ENCODE measurements at regions not wholly inside any gene's neighbourhood (a gene's known extent, or its start where the extent isn't known, plus 50 kb on each side); places are given as distances from the start of the nearest gene placed in this dataset.

DNA sequence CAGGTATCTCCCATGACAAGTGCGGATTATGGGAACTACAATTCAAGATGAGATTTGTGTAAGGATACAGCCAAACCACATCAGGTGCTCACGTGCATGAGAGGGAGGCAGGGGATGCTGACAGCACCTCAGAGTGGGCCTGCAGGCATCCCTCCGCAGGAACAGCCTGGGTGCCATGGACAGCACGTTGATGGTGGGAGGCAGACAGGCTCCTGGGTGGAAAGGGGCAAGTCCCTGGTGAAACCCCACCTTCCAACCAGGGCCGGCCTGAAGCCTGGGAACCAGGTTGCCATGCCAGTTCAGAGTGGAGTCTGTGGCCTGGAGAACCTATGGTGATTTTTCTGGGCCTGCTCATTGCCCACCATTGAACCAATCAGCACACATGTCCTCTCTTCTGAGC is 1469.6 kb downstream of the PCDH7 start:
- Histone ChIP-seq H3K9me3 (ENCODE audit: control insufficient read depth, low read length) (no peaks in the 10 kb centered on the region), H3K36me3 (ENCODE audit: control insufficient read depth, insufficient read depth, low read length) (no peaks in the 10 kb centered on the region), H3K4me3 (ENCODE audit: extremely low read depth, insufficient read depth, low read length, poor library complexity, severe bottlenecking) (no peak overlapping the region), H3K4me1 (ENCODE audit: control insufficient read depth, insufficient read depth, low read length, poor library complexity, severe bottlenecking) (no peaks in the 10 kb centered on the region), H3K27ac (ENCODE audit: low read depth, low read length, severe bottlenecking) (no peak overlapping the region)
- 79 to 94% methylated on average over 2 to 3 of the region's 5 CpGs for WGBS, 2 experiments (ENCODE audit: insufficient coverage in 2 of 2)

DNA sequence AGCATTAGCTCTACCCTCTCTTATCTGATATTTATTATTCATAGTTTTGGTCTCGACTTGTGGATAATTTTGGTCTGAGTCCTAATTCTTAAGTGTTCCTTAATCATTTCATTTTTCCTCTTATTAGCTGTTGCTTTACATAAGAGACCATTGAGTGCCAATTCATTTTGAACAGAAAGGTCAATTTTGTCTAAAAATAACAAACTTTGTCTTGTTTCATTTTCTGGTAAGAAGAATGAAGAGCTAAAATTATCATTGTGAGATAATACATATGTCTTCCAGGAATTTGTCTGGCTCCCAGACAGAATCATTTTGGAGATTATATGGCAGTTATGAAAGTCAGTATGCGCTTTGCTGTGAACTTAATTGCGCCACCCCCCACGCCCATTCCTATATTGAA is 1471.8 kb downstream of the PCDH7 start:
- Histone ChIP-seq H3K4me3 (ENCODE audit: extremely low read depth, insufficient read depth, low read length, poor library complexity, severe bottlenecking) (no peak overlapping the region), H3K9me3 (ENCODE audit: control insufficient read depth, low read length) (no peaks in the 10 kb centered on the region), H3K36me3 (ENCODE audit: control insufficient read depth, insufficient read depth, low read length) (no peaks in the 10 kb centered on the region), H3K27ac (ENCODE audit: low read depth, low read length, severe bottlenecking) (no peak overlapping the region), H3K4me1 (ENCODE audit: control insufficient read depth, insufficient read depth, low read length, poor library complexity, severe bottlenecking) (no peaks in the 10 kb centered on the region)
- no CpG with 5 or more reads among the region's 4 CpGs for WGBS, 2 experiments (ENCODE audit: insufficient coverage in 2 of 2)

DNA sequence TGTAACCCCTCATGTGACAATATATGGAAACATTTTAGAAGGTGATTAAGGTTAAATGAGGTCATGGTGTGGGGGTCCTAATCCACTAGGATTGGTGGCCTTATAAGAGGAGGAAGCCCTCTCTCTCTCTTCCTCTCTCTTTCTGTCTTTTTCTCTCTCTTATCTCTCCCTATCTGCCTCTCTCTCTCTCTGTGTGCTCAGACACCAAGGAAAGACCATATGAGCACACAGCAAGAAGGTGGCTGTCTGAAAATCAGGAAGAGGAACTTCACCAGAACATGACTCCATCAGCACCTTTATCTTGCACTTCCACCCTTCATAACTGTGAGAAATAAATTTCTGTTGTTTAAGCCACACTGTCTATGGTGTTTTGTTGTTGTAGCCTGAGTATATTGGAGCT is 1472.2 kb downstream of the PCDH7 start:
- no peak overlapping the region for H3K27ac ChIP-seq (ENCODE audit: low read depth, low read length, severe bottlenecking)
- no peaks in the 10 kb centered on the region for H3K9me3 ChIP-seq (ENCODE audit: control insufficient read depth, low read length)
- no peaks in the 10 kb centered on the region for H3K4me1 ChIP-seq (ENCODE audit: control insufficient read depth, insufficient read depth, low read length, poor library complexity, severe bottlenecking)
- no peak overlapping the region for H3K4me3 ChIP-seq (ENCODE audit: extremely low read depth, insufficient read depth, low read length, poor library complexity, severe bottlenecking)
- no peaks in the 10 kb centered on the region for H3K36me3 ChIP-seq (ENCODE audit: control insufficient read depth, insufficient read depth, low read length)

DNA sequence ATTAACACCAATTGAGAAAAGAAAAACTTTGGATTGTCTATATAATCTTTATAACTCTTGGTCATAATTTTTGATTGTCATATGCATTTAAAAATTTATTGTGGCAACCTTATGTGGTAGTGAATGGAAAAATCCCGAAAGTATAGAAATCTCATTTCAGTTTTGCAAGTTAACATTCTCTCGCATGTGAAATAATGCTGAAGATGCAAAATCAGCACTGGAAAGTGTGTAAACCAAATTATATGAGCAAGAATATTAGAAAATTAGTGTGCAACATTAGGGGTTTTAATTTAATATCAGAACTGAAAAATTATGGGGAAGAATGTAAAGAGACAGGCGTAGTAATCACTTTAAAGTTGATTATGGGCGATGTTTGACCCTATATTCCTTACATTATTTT is 1472.8 kb downstream of the PCDH7 start:
- no peaks in the 10 kb centered on the region for H3K4me1 ChIP-seq (ENCODE audit: control insufficient read depth, insufficient read depth, low read length, poor library complexity, severe bottlenecking)
- H3K36me3 ChIP-seq (ENCODE audit: control insufficient read depth, insufficient read depth, low read length) = no peaks in the 10 kb centered on the region
- 90% methylated on average over 2 of the region's 4 CpGs; no CpG with 5 or more reads in 1 of the 2 experiments for WGBS, 2 experiments (ENCODE audit: insufficient coverage in 2 of 2)
- H3K9me3 ChIP-seq (ENCODE audit: control insufficient read depth, low read length) = no peaks in the 10 kb centered on the region
- no peak overlapping the region for H3K4me3 ChIP-seq (ENCODE audit: extremely low read depth, insufficient read depth, low read length, poor library complexity, severe bottlenecking)
- no peak overlapping the region for H3K27ac ChIP-seq (ENCODE audit: low read depth, low read length, severe bottlenecking)

DNA sequence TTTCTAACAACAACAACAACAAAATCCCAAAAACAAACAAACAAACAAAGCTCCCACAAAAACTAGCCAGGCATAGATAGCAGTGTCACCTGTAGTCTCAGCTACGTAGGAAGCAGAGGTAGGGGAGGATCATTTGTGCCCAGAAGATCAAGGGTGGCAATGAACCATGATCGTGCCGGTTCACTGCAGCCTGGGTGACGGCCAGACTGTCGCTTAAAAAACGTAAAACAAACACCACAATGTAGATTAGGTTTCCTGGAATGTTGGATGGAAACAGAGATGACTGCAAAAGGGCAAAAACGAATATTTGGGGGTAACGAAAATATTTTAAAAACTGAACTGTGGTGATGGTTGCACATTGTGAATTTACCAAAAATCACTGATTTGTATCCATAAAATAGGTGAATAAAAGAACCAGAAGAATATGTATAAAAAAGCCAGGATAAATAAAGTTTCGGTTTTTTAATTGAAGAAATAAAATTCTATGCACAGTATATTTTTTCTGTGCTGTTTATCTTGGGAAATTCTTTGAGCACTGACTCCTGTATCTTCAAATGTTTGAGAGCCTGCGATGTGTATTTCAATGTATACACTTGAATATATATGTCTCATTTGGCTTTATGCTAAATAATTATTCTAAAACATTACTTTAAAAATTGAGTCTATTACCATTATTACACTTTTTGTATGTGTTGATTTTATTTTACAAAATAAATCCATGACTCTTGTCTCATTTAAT is 1477.0 kb downstream of the PCDH7 start:
- H3K27ac ChIP-seq (ENCODE audit: low read depth, low read length, severe bottlenecking) = no peak overlapping the region
- WGBS, 2 experiments (ENCODE audit: insufficient coverage in 2 of 2) = 80 to 100% methylated on average over 2 of the region's 10 CpGs
- H3K36me3 ChIP-seq (ENCODE audit: control insufficient read depth, insufficient read depth, low read length) = no peaks in the 10 kb centered on the region
- H3K4me1 ChIP-seq (ENCODE audit: control insufficient read depth, insufficient read depth, low read length, poor library complexity, severe bottlenecking) = no peaks in the 10 kb centered on the region
- no peaks in the 10 kb centered on the region for H3K9me3 ChIP-seq (ENCODE audit: control insufficient read depth, low read length)
- H3K4me3 ChIP-seq (ENCODE audit: extremely low read depth, insufficient read depth, low read length, poor library complexity, severe bottlenecking) = no peak overlapping the region

DNA sequence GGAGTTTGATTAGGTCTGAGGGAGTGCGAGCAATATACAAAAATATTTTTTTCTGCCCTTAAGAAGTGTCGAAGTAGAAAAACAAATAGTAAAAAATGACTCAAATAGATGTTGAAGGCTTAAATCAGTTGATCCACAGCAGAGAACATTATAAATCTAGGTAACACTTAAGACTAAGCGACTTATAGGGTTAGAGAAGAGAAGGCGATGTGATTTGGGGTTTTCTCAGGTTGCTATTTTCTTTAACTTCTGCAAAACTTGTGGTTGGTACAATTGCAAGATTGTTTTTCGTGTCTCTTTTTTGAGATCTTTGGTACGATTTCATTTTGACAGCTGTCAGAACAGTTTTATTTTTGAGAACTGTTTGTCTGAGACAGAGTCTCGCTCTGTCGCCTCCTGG is 1479.5 kb downstream of the PCDH7 start:
- H3K9me3 ChIP-seq (ENCODE audit: control insufficient read depth, low read length) = no peaks in the 10 kb centered on the region
- WGBS, 2 experiments (ENCODE audit: insufficient coverage in 2 of 2) = 50% methylated on average over 2 to 4 of the region's 8 CpGs
- no peak overlapping the region for H3K4me3 ChIP-seq (ENCODE audit: extremely low read depth, insufficient read depth, low read length, poor library complexity, severe bottlenecking)
- H3K27ac ChIP-seq (ENCODE audit: low read depth, low read length, severe bottlenecking) = no peak overlapping the region
- H3K36me3 ChIP-seq (ENCODE audit: control insufficient read depth, insufficient read depth, low read length) = no peaks in the 10 kb centered on the region
- no peaks in the 10 kb centered on the region for H3K4me1 ChIP-seq (ENCODE audit: control insufficient read depth, insufficient read depth, low read length, poor library complexity, severe bottlenecking)

DNA sequence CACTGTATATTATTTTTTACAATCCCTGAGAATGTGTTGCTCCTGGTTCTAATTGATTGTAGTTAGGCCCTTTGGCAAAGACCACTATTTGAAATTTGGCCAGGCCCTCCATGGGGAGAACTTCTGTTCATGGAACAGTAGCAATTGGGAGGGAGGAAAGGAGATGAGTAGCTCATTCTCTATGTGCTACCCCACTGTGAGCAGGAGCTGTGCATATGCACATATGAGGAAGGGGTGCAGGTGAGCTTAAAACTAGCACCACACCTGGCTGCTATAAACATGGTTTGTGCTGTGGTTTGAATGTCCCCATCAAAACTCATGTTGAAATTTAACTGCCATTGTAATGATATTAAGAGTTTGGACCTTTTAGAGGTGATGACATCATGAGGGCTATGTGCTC is 1483.2 kb downstream of the PCDH7 start:
- Histone ChIP-seq H3K4me3 (ENCODE audit: extremely low read depth, insufficient read depth, low read length, poor library complexity, severe bottlenecking) (no peak overlapping the region), H3K27ac (ENCODE audit: low read depth, low read length, severe bottlenecking) (no peak overlapping the region), H3K36me3 (ENCODE audit: control insufficient read depth, insufficient read depth, low read length) (no peaks in the 10 kb centered on the region), H3K4me1 (ENCODE audit: control insufficient read depth, insufficient read depth, low read length, poor library complexity, severe bottlenecking) (no peaks in the 10 kb centered on the region), H3K9me3 (ENCODE audit: control insufficient read depth, low read length) (peaks cover 6% of the 10 kb centered on the region)

DNA sequence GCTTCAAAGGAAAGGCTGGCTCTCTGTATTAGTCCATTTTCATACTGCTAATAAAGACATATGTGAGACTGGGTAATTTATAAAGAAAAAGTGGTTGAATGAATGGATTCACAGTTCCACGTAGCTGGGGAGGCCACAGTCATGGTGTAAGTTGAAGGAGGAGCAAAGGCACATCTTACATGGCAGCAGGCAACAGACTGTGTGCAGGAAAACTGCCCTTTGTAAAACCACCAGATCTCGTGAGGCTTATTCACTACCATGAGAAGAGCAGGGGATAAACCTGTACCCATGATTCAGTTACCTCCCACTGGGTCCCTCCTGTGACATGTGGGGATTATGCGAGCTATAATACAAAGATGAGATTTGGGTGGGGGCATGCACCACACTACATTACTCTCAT is 1486.6 kb downstream of the PCDH7 start:
- no peaks in the 10 kb centered on the region for H3K4me1 ChIP-seq (ENCODE audit: control insufficient read depth, insufficient read depth, low read length, poor library complexity, severe bottlenecking)
- H3K36me3 ChIP-seq (ENCODE audit: control insufficient read depth, insufficient read depth, low read length) = no peaks in the 10 kb centered on the region
- H3K27ac ChIP-seq (ENCODE audit: low read depth, low read length, severe bottlenecking) = no peak overlapping the region
- WGBS, 2 experiments (ENCODE audit: insufficient coverage in 2 of 2) = 50 to 93% methylated on average over 1 to 2 of the region's 3 CpGs
- no peak overlapping the region for H3K4me3 ChIP-seq (ENCODE audit: extremely low read depth, insufficient read depth, low read length, poor library complexity, severe bottlenecking)
- peaks cover 6% of the 10 kb centered on the region for H3K9me3 ChIP-seq (ENCODE audit: control insufficient read depth, low read length)

DNA sequence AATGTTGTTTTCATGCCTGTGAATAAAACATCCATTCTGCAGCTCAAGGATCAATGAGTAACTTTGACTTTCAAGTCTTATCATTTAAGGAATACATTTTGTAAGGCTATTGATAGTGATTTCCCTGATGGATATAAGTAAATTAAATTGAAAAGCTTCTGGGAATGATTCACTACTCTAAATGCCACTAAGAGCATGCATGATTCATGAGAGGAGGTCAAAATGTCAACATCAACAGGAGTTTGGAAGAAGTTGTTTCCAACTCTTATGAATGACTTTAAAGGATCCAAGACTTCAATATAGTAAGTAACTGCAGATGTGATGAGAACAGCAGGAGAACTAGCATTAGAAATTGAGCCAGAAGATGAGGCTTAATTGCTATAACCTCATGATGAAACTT is 1487.3 kb downstream of the PCDH7 start:
- Histone ChIP-seq H3K9me3 (ENCODE audit: control insufficient read depth, low read length) (peaks cover 6% of the 10 kb centered on the region), H3K36me3 (ENCODE audit: control insufficient read depth, insufficient read depth, low read length) (no peaks in the 10 kb centered on the region), H3K4me1 (ENCODE audit: control insufficient read depth, insufficient read depth, low read length, poor library complexity, severe bottlenecking) (no peaks in the 10 kb centered on the region), H3K4me3 (ENCODE audit: extremely low read depth, insufficient read depth, low read length, poor library complexity, severe bottlenecking) (no peak overlapping the region), H3K27ac (ENCODE audit: low read depth, low read length, severe bottlenecking) (no peak overlapping the region)

DNA sequence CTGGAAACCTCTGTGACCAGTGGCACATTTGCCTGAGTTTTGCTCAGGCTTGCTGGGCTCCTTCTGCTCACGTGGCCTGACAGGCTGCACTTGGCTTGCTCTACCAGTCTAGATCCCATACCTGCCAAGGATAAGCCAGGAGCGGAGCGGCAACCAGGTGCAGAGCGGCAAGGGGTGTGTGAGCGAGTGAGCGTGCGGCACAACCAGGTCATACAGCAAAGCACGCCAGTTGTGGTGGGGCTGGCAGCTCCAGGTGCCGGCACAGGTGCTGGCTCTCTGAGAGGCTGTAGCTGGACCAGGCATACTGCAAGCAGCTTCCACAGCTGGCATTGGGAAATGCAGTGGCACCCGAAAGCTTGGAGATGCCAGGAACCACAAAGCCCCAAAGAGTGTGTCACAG is 1495.1 kb downstream of the PCDH7 start:
- Histone ChIP-seq H3K4me3 (ENCODE audit: extremely low read depth, insufficient read depth, low read length, poor library complexity, severe bottlenecking) (no peak overlapping the region), H3K4me1 (ENCODE audit: control insufficient read depth, insufficient read depth, low read length, poor library complexity, severe bottlenecking) (no peaks in the 10 kb centered on the region), H3K9me3 (ENCODE audit: control insufficient read depth, low read length) (no peaks in the 10 kb centered on the region), H3K27ac (ENCODE audit: low read depth, low read length, severe bottlenecking) (no peak overlapping the region), H3K36me3 (ENCODE audit: control insufficient read depth, insufficient read depth, low read length) (no peaks in the 10 kb centered on the region)
- 92 to 93% methylated on average over 10 of the region's 10 CpGs for WGBS, 2 experiments (ENCODE audit: insufficient coverage in 2 of 2)

DNA sequence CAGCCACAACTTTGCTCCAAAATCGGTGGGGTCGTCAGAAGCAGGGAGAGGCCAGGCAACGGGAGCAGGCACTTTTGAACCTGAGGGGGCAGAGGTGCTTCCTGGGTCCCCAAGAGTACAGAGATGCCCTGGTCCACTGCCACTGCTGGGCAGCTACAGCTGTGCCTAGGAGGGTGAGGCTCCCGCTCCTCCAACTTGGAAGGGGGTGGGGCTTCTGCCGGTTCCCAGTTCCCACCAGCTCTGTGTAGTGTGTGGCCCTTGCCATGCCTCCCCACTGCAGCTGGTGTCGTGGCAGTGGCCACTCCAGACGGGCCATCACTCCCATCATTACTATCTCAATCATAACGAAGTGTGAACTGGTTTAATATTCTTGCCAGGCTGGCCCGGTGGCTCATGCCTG is 1496.3 kb downstream of the PCDH7 start:
- Histone ChIP-seq H3K4me1 (ENCODE audit: control insufficient read depth, insufficient read depth, low read length, poor library complexity, severe bottlenecking) (no peaks in the 10 kb centered on the region), H3K27ac (ENCODE audit: low read depth, low read length, severe bottlenecking) (no peak overlapping the region), H3K9me3 (ENCODE audit: control insufficient read depth, low read length) (no peaks in the 10 kb centered on the region), H3K4me3 (ENCODE audit: extremely low read depth, insufficient read depth, low read length, poor library complexity, severe bottlenecking) (no peak overlapping the region), H3K36me3 (ENCODE audit: control insufficient read depth, insufficient read depth, low read length) (no peaks in the 10 kb centered on the region)
- WGBS, 2 experiments (ENCODE audit: insufficient coverage in 2 of 2) = 80 to 98% methylated on average over 6 to 8 of the region's 9 CpGs

Measured in mesodermal cell (in vitro differentiated cells).